GM23338 (cell line): ENCODE measurements at regions not wholly inside any gene's neighbourhood (a gene's known extent, or its start where the extent isn't known, plus 50 kb on each side); places are given as distances from the start of the nearest gene placed in this dataset.
"Not testable (repeated sequence)": the region's sequence is repeated elsewhere in the genome, so short reads cannot be mapped to it uniquely, and the experiment has no call there.

Source experiments
- EZH2 ChIP-seq: fragments of 200-600 bp; sonication (generic); IDR thresholded peaks from one replicate; pipeline ENCODE4 v1.8.0; 2017; ENCODE audit warnings: antibody characterized with exemption, mild to moderate bottlenecking, low read depth; ENCODE audit not compliant: unreplicated experiment
- EZH2phosphoT487 ChIP-seq: fragments of 200-600 bp; sonication (generic); IDR thresholded peaks from one replicate; pipeline ENCODE4 v1.8.1; 2018; ENCODE audit warnings: antibody characterized with exemption; ENCODE audit not compliant: unreplicated experiment
- NANOG ChIP-seq: IDR thresholded peaks from 2 replicates; pipeline ENCODE4 v1.6.1; 2016; ENCODE audit warnings: antibody characterized with exemption, borderline replicate concordance
- POLR2AphosphoS5 ChIP-seq: IDR thresholded peaks from 2 replicates; pipeline ENCODE4 v1.6.1; 2016; ENCODE audit warnings: antibody characterized with exemption, low read depth
- TF ChIP-seq, protein P1 (sequence below), 2 experiments: fragments of 200-600 bp in 1 of 2; sonication (generic) in 1 of 2; conservative IDR thresholded peaks; 2 replicates each; pipeline versions ENCODE4 v1.5.1 to v1.6.1; 2016 to 2017; ENCODE audit warnings: antibody characterized with exemption in 2 of 2, low read depth in 2 of 2, mild to moderate bottlenecking in 2 of 2, moderate library complexity in 1 of 2
- TF ChIP-seq, protein P2 (sequence below): IDR thresholded peaks from 2 replicates; pipeline ENCODE4 v1.6.1; 2016; ENCODE audit warnings: antibody characterized with exemption
- TF ChIP-seq, protein P3 (sequence below): IDR thresholded peaks from one replicate; pipeline ENCODE4 v1.6.1; 2018; ENCODE audit warnings: antibody characterized with exemption; ENCODE audit not compliant: unreplicated experiment

DNA sequence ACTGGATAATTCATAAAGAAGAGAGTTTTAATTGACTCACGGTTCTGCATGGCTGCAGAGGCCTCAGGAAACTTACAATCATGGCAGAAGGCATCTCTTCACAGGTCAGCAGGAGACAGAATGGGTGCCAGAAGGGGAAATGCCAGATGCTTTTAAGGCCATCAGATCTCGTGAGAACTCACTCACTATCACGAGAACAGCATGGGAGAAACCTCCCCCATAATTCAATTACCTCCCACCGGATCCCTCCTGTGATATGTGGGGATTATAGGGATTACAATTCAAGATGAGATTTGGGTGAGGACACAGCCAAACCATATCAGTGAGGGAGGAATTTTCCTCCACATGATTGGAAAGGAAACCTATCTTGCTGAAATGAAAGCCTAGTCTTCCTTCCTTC is 108.1 kb upstream of the TMEM132E start:
- TF ChIP-seq, protein P1, sequence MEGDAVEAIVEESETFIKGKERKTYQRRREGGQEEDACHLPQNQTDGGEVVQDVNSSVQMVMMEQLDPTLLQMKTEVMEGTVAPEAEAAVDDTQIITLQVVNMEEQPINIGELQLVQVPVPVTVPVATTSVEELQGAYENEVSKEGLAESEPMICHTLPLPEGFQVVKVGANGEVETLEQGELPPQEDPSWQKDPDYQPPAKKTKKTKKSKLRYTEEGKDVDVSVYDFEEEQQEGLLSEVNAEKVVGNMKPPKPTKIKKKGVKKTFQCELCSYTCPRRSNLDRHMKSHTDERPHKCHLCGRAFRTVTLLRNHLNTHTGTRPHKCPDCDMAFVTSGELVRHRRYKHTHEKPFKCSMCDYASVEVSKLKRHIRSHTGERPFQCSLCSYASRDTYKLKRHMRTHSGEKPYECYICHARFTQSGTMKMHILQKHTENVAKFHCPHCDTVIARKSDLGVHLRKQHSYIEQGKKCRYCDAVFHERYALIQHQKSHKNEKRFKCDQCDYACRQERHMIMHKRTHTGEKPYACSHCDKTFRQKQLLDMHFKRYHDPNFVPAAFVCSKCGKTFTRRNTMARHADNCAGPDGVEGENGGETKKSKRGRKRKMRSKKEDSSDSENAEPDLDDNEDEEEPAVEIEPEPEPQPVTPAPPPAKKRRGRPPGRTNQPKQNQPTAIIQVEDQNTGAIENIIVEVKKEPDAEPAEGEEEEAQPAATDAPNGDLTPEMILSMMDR (conservative IDR thresholded peaks at IDR 0.05; ENCODE audit: low read depth in 2 of 2) = not testable (repeated sequence)
- TF ChIP-seq, protein P2, sequence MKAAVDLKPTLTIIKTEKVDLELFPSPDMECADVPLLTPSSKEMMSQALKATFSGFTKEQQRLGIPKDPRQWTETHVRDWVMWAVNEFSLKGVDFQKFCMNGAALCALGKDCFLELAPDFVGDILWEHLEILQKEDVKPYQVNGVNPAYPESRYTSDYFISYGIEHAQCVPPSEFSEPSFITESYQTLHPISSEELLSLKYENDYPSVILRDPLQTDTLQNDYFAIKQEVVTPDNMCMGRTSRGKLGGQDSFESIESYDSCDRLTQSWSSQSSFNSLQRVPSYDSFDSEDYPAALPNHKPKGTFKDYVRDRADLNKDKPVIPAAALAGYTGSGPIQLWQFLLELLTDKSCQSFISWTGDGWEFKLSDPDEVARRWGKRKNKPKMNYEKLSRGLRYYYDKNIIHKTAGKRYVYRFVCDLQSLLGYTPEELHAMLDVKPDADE = not testable (repeated sequence)
- TF ChIP-seq EZH2phosphoT487, EZH2, NANOG, POLR2AphosphoS5: not testable (repeated sequence)
- TF ChIP-seq, protein P3, sequence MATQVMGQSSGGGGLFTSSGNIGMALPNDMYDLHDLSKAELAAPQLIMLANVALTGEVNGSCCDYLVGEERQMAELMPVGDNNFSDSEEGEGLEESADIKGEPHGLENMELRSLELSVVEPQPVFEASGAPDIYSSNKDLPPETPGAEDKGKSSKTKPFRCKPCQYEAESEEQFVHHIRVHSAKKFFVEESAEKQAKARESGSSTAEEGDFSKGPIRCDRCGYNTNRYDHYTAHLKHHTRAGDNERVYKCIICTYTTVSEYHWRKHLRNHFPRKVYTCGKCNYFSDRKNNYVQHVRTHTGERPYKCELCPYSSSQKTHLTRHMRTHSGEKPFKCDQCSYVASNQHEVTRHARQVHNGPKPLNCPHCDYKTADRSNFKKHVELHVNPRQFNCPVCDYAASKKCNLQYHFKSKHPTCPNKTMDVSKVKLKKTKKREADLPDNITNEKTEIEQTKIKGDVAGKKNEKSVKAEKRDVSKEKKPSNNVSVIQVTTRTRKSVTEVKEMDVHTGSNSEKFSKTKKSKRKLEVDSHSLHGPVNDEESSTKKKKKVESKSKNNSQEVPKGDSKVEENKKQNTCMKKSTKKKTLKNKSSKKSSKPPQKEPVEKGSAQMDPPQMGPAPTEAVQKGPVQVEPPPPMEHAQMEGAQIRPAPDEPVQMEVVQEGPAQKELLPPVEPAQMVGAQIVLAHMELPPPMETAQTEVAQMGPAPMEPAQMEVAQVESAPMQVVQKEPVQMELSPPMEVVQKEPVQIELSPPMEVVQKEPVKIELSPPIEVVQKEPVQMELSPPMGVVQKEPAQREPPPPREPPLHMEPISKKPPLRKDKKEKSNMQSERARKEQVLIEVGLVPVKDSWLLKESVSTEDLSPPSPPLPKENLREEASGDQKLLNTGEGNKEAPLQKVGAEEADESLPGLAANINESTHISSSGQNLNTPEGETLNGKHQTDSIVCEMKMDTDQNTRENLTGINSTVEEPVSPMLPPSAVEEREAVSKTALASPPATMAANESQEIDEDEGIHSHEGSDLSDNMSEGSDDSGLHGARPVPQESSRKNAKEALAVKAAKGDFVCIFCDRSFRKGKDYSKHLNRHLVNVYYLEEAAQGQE = not testable (repeated sequence)
